ENCODE measurements at regions not wholly inside any gene's neighbourhood (a gene's known extent, or its start where the extent isn't known, plus 50 kb on each side); places are given as distances from the start of the nearest gene placed in this dataset.

DNA sequence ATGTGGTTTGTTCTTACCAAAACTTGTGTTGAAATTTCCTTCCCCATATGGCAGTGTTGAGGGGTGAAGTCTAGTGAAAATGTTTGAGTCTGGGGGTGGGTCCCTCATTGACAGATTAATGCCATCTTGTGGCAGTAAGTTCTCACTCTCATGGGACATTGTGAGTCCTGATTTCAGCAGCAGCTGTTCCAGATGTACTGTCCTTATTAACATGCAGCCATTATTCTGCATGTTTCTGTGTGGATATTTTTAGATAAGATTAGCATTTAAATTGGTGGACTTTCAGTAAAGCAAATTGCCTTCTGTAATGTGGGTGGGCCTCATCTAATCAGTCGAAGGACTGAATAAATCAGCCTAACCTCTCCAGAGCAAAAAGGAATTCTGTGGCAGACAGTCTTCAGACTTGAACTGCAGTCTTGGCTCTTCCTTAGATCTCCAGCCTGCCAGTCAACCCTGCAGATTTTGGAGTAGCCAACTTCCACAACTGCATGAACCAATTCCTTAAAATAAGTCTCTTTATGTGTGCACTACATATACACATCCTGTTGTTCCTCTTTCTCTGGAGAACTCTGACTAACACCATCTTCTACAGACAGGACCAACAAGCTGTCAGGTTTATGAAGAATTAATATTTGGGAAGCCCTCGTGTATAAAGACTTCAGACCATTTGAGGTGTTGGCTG is 138.7 kb upstream of the ZNF516 start:
- ATAC-seq, result peak; percentile 34; the same call in 1 of the 2 replicates
- no peaks in the 10 kb centered on the region for H4K20me1 ChIP-seq (ENCODE audit: insufficient read depth)
- H3K36me3 ChIP-seq (ENCODE audit: control insufficient read depth in 1 of 2, insufficient read depth in 2 of 2, low read length in 2 of 2), result no peaks in the 10 kb centered on the region
- BruUV-seq (replicated peaks), result no TSS peak
- no peaks in the 10 kb centered on the region for H3K9me3 ChIP-seq (ENCODE audit: control insufficient read depth in 1 of 2, insufficient read depth in 1 of 2, low read depth in 1 of 2, low read length in 2 of 2)
- H3K27ac ChIP-seq (ENCODE audit: low read depth, low read length), result no peak overlapping the region
- ChIA-PET RAD21 (ENCODE audit: low non-redundant PET in 1 of 2, low total read pairs in 2 of 2, uncharacterized antibody in 2 of 2, unreplicated experiment in 2 of 2) (no interaction called here), POLR2A (no interaction called here), CTCF (no interaction called here)
- no peaks in the 10 kb centered on the region for H3K4me1 ChIP-seq (ENCODE audit: control insufficient read depth in 1 of 2, insufficient read depth in 2 of 2, low read length in 2 of 2)
- H3K27me3 ChIP-seq (ENCODE audit: insufficient read depth, low read length), result peaks cover 6% of the 10 kb centered on the region; the same call in 1 of the 2 replicates
- H2AFZ ChIP-seq (ENCODE audit: low read depth, low read length, poor library complexity, severe bottlenecking), result no peak overlapping the region
- H3K79me2 ChIP-seq (ENCODE audit: insufficient read depth, low read length), result no peaks in the 10 kb centered on the region
- no peaks in the 10 kb centered on the region for H3K9me2 ChIP-seq (ENCODE audit: insufficient read depth)
- DNase-seq (ENCODE audit: low read depth, low spot score), result no peak
- H3K9ac ChIP-seq (ENCODE audit: low read length), result no peak overlapping the region
- intact Hi-C loops (cut with micrococcal nuclease), result no loop called here
- no peak overlapping the region for H3K4me2 ChIP-seq (ENCODE audit: low read length)
- peak in 1 of 3 experiments; percentile 20; a peak in 2 of 6 replicates for TF ChIP-seq CTCF (IDR thresholded peaks at IDR 0.05 in 2 of 3, conservative IDR thresholded peaks at IDR 0.05 in 1 of 3; ENCODE audit: borderline replicate concordance in 1 of 3, insufficient read depth in 1 of 3, low read depth in 2 of 3, low read length in 2 of 3)
- no peak for TF ChIP-seq SP1 (IDR thresholded peaks at IDR 0.05; ENCODE audit: low read depth)
- no peak for TF ChIP-seq MAX (IDR thresholded peaks at IDR 0.05)
- no peak for TF ChIP-seq POLR2A (IDR thresholded peaks at IDR 0.05; ENCODE audit: borderline replicate concordance, extremely low read depth, insufficient read depth, insufficient read length)
- H3K4me3 ChIP-seq (replicated peaks in 1 of 2; ENCODE audit: low read depth in 1 of 2, low read length in 2 of 2), result no peak overlapping the region

GRCh38 chr18:76627444-76627843 is 132.4 kb upstream of the ZNF516 start:
- RAD21 ChIA-PET (ENCODE audit: low non-redundant PET in 1 of 2, low total read pairs in 2 of 2, uncharacterized antibody in 2 of 2, unreplicated experiment in 2 of 2), result no interaction called here
- POLR2A ChIA-PET, result no interaction called here
- no peak overlapping the region for H3K9ac ChIP-seq (ENCODE audit: low read length)
- DNase-seq (ENCODE audit: low read depth, low spot score), result no peak
- no peak overlapping the region for H3K4me2 ChIP-seq (ENCODE audit: low read length)
- no peak for ATAC-seq
- no peaks in the 10 kb centered on the region for H3K79me2 ChIP-seq (ENCODE audit: insufficient read depth, low read length)
- H2AFZ ChIP-seq (ENCODE audit: low read depth, low read length, poor library complexity, severe bottlenecking), result no peak overlapping the region
- CTCF ChIA-PET, result no interaction called here
- H3K27ac ChIP-seq (ENCODE audit: low read depth, low read length), result no peak overlapping the region
- H3K36me3 ChIP-seq (ENCODE audit: control insufficient read depth in 1 of 2, insufficient read depth in 2 of 2, low read length in 2 of 2), result no peaks in the 10 kb centered on the region
- H3K9me3 ChIP-seq (ENCODE audit: control insufficient read depth in 1 of 2, insufficient read depth in 1 of 2, low read depth in 1 of 2, low read length in 2 of 2), result no peaks in the 10 kb centered on the region
- H3K4me3 ChIP-seq (replicated peaks in 1 of 2; ENCODE audit: low read depth in 1 of 2, low read length in 2 of 2), result no peak overlapping the region
- intact Hi-C loops (cut with micrococcal nuclease), result no loop called here
- BruUV-seq (replicated peaks), result no TSS peak
- H4K20me1 ChIP-seq (ENCODE audit: insufficient read depth), result no peaks in the 10 kb centered on the region
- H3K9me2 ChIP-seq (ENCODE audit: insufficient read depth), result no peaks in the 10 kb centered on the region
- H3K27me3 ChIP-seq (ENCODE audit: insufficient read depth, low read length), result no peaks in the 10 kb centered on the region
- H3K4me1 ChIP-seq (ENCODE audit: control insufficient read depth in 1 of 2, insufficient read depth in 2 of 2, low read length in 2 of 2), result no peaks in the 10 kb centered on the region
- TF ChIP-seq TCF7L2 (IDR thresholded peaks at IDR 0.05; ENCODE audit: borderline replicate concordance, extremely low read depth, insufficient read depth, insufficient read length) (no peak), ZFX (IDR thresholded peaks at IDR 0.05) (no peak), CBX3 (IDR thresholded peaks at IDR 0.05; ENCODE audit: low read depth) (no peak), EZH2 (IDR thresholded peaks at IDR 0.05) (no peak), SIN3A (IDR thresholded peaks at IDR 0.05; ENCODE audit: low read depth) (no peak), RAD21 (IDR thresholded peaks at IDR 0.05; ENCODE audit: low read depth) (no peak), JUND (IDR thresholded peaks at IDR 0.05) (no peak), EZH2phosphoT487 (IDR thresholded peaks at IDR 0.05; ENCODE audit: borderline replicate concordance) (no peak), EGR1 (IDR thresholded peaks at IDR 0.05; ENCODE audit: low read depth) (no peak), ZBTB33 (IDR thresholded peaks at IDR 0.05; ENCODE audit: extremely low read depth, insufficient replicate concordance, low read length) (no peak), ZNF274 (IDR thresholded peaks at IDR 0.05; ENCODE audit: low read depth, low read length) (no peak)
- TF ChIP-seq, protein P1, sequence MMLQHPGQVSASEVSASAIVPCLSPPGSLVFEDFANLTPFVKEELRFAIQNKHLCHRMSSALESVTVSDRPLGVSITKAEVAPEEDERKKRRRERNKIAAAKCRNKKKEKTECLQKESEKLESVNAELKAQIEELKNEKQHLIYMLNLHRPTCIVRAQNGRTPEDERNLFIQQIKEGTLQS (IDR thresholded peaks at IDR 0.05), result no peak

All from HCT116 (cell line).